Thyroid gland (tissue), 4 donors: ENCODE measurements at regions not wholly inside any gene's neighbourhood (a gene's known extent, or its start where the extent isn't known, plus 50 kb on each side); places are given as distances from the start of the nearest gene placed in this dataset.

Source experiments
- DNase-seq, 2 donors: peaks; one replicate each; pipeline ENCODE4 v3.0.0-alpha.2; 2019
- H3K27ac ChIP-seq, 3 donors: fragments of 200-600 bp; sonication (generic); 1 replicate in 2 of 3; 2 replicates in 1 of 3; pipeline ENCODE4 v1.5.1; 2016 to 2019; ENCODE audit warnings: mild to moderate bottlenecking in 1 of 3, moderate library complexity in 1 of 3
- H3K27me3 ChIP-seq: fragments of 200-600 bp; sonication (generic); one replicate; pipeline ENCODE4 v1.5.1; 2019
- H3K36me3 ChIP-seq, 2 donors: fragments of 200-600 bp; sonication (generic); one replicate each; pipeline ENCODE4 v1.5.1; 2016 to 2019
- H3K4me1 ChIP-seq, 2 donors: fragments of 200-600 bp; sonication (generic); one replicate each; pipeline ENCODE4 v1.5.1; 2017 to 2019
- H3K4me3 ChIP-seq, 3 donors: fragments of 200-600 bp; sonication (generic); replicated peaks in 1 of 3; 1 replicate in 2 of 3; 2 replicates in 1 of 3; pipeline ENCODE4 v1.5.1; 2016; ENCODE audit warnings: mild to moderate bottlenecking in 1 of 3
- H3K9me3 ChIP-seq: fragments of 200-600 bp; sonication (generic); one replicate; pipeline ENCODE4 v1.5.1; 2017
- CTCF ChIP-seq, 6 experiments: fragments of 200-600 bp in 3 of 6; fragments of 450-650 bp in 3 of 6; sonication (generic) in 3 of 6; IDR thresholded peaks; one replicate each; pipeline ENCODE4 v1.5.1; 2016 to 2019; ENCODE audit warnings: antibody characterized with exemption in 6 of 6, mild to moderate bottlenecking in 2 of 6, inconsistent platforms in 1 of 6, moderate library complexity in 1 of 6
- POLR2A ChIP-seq, 2 donors: fragments of 450-650 bp; IDR thresholded peaks; one replicate each; pipeline ENCODE4 v1.6.1; 2017; ENCODE audit warnings: antibody characterized with exemption in 2 of 2, mild to moderate bottlenecking in 2 of 2, moderate library complexity in 1 of 2
- WGBS, 2 donors: methylation state at CpG; one replicate each; pipeline ENCODE4 v1.1.5; 2017; 5-methylcytosine and 5-hydroxymethylcytosine counted together
- intact Hi-C: fragments of 100-400 bp; cut with DNase I; formaldehyde crosslinking; loops from one replicate; pipeline ENCODE4 v1.15.1; 2023

GRCh38 chr9:8158574-8158973, 359.0 kb upstream of the DMAC1 start:
- intact Hi-C loops: no loop called here
- no peak overlapping the region for H3K27ac ChIP-seq
- TF ChIP-seq CTCF (IDR thresholded peaks at IDR 0.05): no peak
- no peak for TF ChIP-seq POLR2A (IDR thresholded peaks at IDR 0.05)
- H3K27me3 ChIP-seq: no peaks in the 10 kb centered on the region
- no peak overlapping the region for H3K4me3 ChIP-seq
- no peaks in the 10 kb centered on the region for H3K36me3 ChIP-seq
- WGBS, 2 donors: 83 to 93% methylated on average over 2 of the region's 2 CpGs
- no peak for DNase-seq
- H3K9me3 ChIP-seq: no peaks in the 10 kb centered on the region
- no peaks in the 10 kb centered on the region for H3K4me1 ChIP-seq

- DNase-seq: no peak
- no peaks in the 10 kb centered on the region for H3K27me3 ChIP-seq
- H3K27ac ChIP-seq: no peak overlapping the region
- H3K4me3 ChIP-seq: no peak overlapping the region
- 92 to 94% methylated on average over 3 of the region's 3 CpGs for WGBS, 2 donors
- no peak for TF ChIP-seq CTCF (IDR thresholded peaks at IDR 0.05)
- H3K36me3 ChIP-seq: no peaks in the 10 kb centered on the region
- intact Hi-C loops: no loop called here
- no peaks in the 10 kb centered on the region for H3K4me1 ChIP-seq
- H3K9me3 ChIP-seq: no peaks in the 10 kb centered on the region
Observed at GRCh38 chr9:8157683-8158324, 358.2 kb upstream of the DMAC1 start.

GRCh38 chr9:8156346-8156745, 356.8 kb upstream of the DMAC1 start:
- Histone ChIP-seq H3K4me3 (no peak overlapping the region), H3K9me3 (no peaks in the 10 kb centered on the region), H3K27me3 (no peaks in the 10 kb centered on the region), H3K36me3 (no peaks in the 10 kb centered on the region), H3K27ac (no peak overlapping the region), H3K4me1 (no peaks in the 10 kb centered on the region)
- WGBS, 2 donors: 61% methylated on average over 2 of the region's 2 CpGs
- TF ChIP-seq CTCF (IDR thresholded peaks at IDR 0.05) (no peak), POLR2A (IDR thresholded peaks at IDR 0.05) (no peak)
- intact Hi-C loops: no loop called here
- no peak for DNase-seq

GRCh38 chr9:8155706-8156105, 356.1 kb upstream of the DMAC1 start:
- DNase-seq: no peak
- no peaks in the 10 kb centered on the region for H3K27me3 ChIP-seq
- WGBS, 2 donors: 91 to 92% methylated on average over 5 of the region's 5 CpGs
- no peaks in the 10 kb centered on the region for H3K4me1 ChIP-seq
- no peak overlapping the region for H3K27ac ChIP-seq
- H3K4me3 ChIP-seq: no peak overlapping the region
- no peaks in the 10 kb centered on the region for H3K36me3 ChIP-seq
- TF ChIP-seq POLR2A (IDR thresholded peaks at IDR 0.05): no peak
- no peak for TF ChIP-seq CTCF (IDR thresholded peaks at IDR 0.05)
- intact Hi-C loops: no loop called here
- H3K9me3 ChIP-seq: no peaks in the 10 kb centered on the region

GRCh38 chr9:8143677-8144076, 344.1 kb upstream of the DMAC1 start:
- intact Hi-C loops: no loop called here
- H3K4me3 ChIP-seq: no peak overlapping the region
- no peaks in the 10 kb centered on the region for H3K4me1 ChIP-seq
- 95 to 98% methylated on average over 3 of the region's 3 CpGs for WGBS, 2 donors
- no peak overlapping the region for H3K27ac ChIP-seq
- H3K36me3 ChIP-seq: no peaks in the 10 kb centered on the region
- no peaks in the 10 kb centered on the region for H3K27me3 ChIP-seq
- H3K9me3 ChIP-seq: no peaks in the 10 kb centered on the region
- TF ChIP-seq CTCF (IDR thresholded peaks at IDR 0.05) (no peak), POLR2A (IDR thresholded peaks at IDR 0.05) (no peak)
- DNase-seq: no peak
